ENCODE measurements at regions not wholly inside any gene's neighbourhood (a gene's known extent, or its start where the extent isn't known, plus 50 kb on each side); places are given as distances from the start of the nearest gene placed in this dataset.

GRCh38 chr19:32010071-32010470, 335.3 kb upstream of the ZNF507 start:
- no peak for DNase-seq

- no peak for DNase-seq
Observed at GRCh38 chr19:32012206-32012605, 333.2 kb upstream of the ZNF507 start.

- no peak for DNase-seq
Observed at GRCh38 chr19:32012886-32013631, 332.4 kb upstream of the ZNF507 start.

GRCh38 chr19:32017176-32017953, 328.0 kb upstream of the ZNF507 start:
- DNase-seq, result no peak

GRCh38 chr19:32018014-32018413, 327.4 kb upstream of the ZNF507 start:
- DNase-seq, result no peak

- DNase-seq, result no peak
Observed at GRCh38 chr19:32020538-32020937, 324.9 kb upstream of the ZNF507 start.

GRCh38 chr19:32022044-32022640, 323.3 kb upstream of the ZNF507 start:
- DNase-seq, result no peak

GRCh38 chr19:32022731-32023563, 322.5 kb upstream of the ZNF507 start:
- no peak for DNase-seq

GRCh38 chr19:32023564-32023832, 321.9 kb upstream of the ZNF507 start:
- no peak for DNase-seq

- DNase-seq, result no peak
Observed at GRCh38 chr19:32029235-32029634, 316.2 kb upstream of the ZNF507 start.

- no peak for DNase-seq
Observed at GRCh38 chr19:32032561-32032960, 312.8 kb upstream of the ZNF507 start.

- DNase-seq, result no peak
Observed at GRCh38 chr19:32035626-32036025, 309.8 kb upstream of the ZNF507 start.

GRCh38 chr19:32038021-32038920, 307.1 kb upstream of the ZNF507 start:
- DNase-seq, result no peak

- DNase-seq, result no peak
Observed at GRCh38 chr19:32038961-32039360, 306.4 kb upstream of the ZNF507 start.

GRCh38 chr19:32039440-32039839, 306.0 kb upstream of the ZNF507 start:
- DNase-seq, result no peak

GRCh38 chr19:32040236-32040635, 305.2 kb upstream of the ZNF507 start:
- no peak for DNase-seq

- no peak for DNase-seq
Observed at GRCh38 chr19:32041681-32042292, 303.6 kb upstream of the ZNF507 start.

GRCh38 chr19:32047788-32048187, 297.6 kb upstream of the ZNF507 start:
- DNase-seq, result no peak

- DNase-seq, result no peak
Observed at GRCh38 chr19:32053376-32053775, 292.0 kb upstream of the ZNF507 start.

- DNase-seq, result no peak
Observed at GRCh38 chr19:32053861-32054260, 291.5 kb upstream of the ZNF507 start.

GRCh38 chr19:32058131-32058530, 287.3 kb upstream of the ZNF507 start:
- DNase-seq, result no peak

GRCh38 chr19:32061315-32061714, 284.1 kb upstream of the ZNF507 start:
- no peak for DNase-seq

All from activated T-cell treated with anti-CD3 and anti-CD28 coated beads for 4 hours (primary cell).